WTC11 (cell line): ENCODE measurements at regions not wholly inside any gene's neighbourhood (a gene's known extent, or its start where the extent isn't known, plus 50 kb on each side); places are given as distances from the start of the nearest gene placed in this dataset.

Experiments used
- ATAC-seq: fragments of 200-7000 bp; cut with Tn5 transposase; 2 replicates; pipeline ENCODE4 v1.10.0; 2021; ENCODE audit warnings: mild to moderate bottlenecking, moderate library complexity
- CTCF ChIA-PET: fragments of 300-600 bp; sonication (Branson Sonifier 250); formaldehyde crosslinking; loops from one replicate; lab custom pipeline; 2021; ENCODE audit warnings: antibody characterized with exemption; lab: Charles Lee
- POLR2A ChIA-PET: fragments of 350-600 bp; sonication (Branson Sonifier 250); formaldehyde crosslinking; loops from one replicate; lab custom pipeline; 2021; ENCODE audit warnings: antibody characterized with exemption; lab: Charles Lee
- DNase-seq: peaks from one replicate; pipeline ENCODE4 v3.0.0; 2021; ENCODE audit warnings: low spot score
- H3K27ac Mint-ChIP-seq: 2 replicates; pipeline ENCODE4 v1.8.0; 2021; ENCODE audit warnings: mixed read lengths
- H3K27me3 Mint-ChIP-seq: 2 replicates; pipeline ENCODE4 v1.8.0; 2021; ENCODE audit warnings: low read depth, mild to moderate bottlenecking, moderate library complexity, mixed read lengths
- H3K36me3 Mint-ChIP-seq: 2 replicates; pipeline ENCODE4 v1.8.0; 2021; ENCODE audit warnings: mixed read lengths
- H3K4me1 Mint-ChIP-seq: 2 replicates; pipeline ENCODE4 v1.8.0; 2022; ENCODE audit warnings: mixed read lengths
- H3K4me3 Mint-ChIP-seq: 2 replicates; pipeline ENCODE4 v1.8.0; 2021; ENCODE audit warnings: mild to moderate bottlenecking, moderate library complexity, mixed read lengths
- H3K9me3 Mint-ChIP-seq: 2 replicates; pipeline ENCODE4 v1.8.0; 2021; ENCODE audit warnings: mixed read lengths
- FOXP4 ChIP-seq: sonication (generic); formaldehyde crosslinking; IDR thresholded peaks from 2 replicates; pipeline ENCODE4 v1.8.0; 2022; ENCODE audit warnings: mild to moderate bottlenecking, missing genetic modification reagents
- GABPB1 ChIP-seq: sonication (generic); formaldehyde crosslinking; IDR thresholded peaks from 2 replicates; pipeline ENCODE4 v1.8.1; 2023; ENCODE audit warnings: mild to moderate bottlenecking, missing genetic modification reagents
- JAZF1 ChIP-seq: fragments of 250-450 bp; sonication (Bioruptor Pico); IDR thresholded peaks from 2 replicates; pipeline ENCODE4 v1.9.0; 2021; ENCODE audit warnings: moderate library complexity, mild to moderate bottlenecking, inconsistent platforms
- NR1H2 ChIP-seq: sonication (generic); formaldehyde crosslinking; IDR thresholded peaks from 2 replicates; pipeline ENCODE4 v1.9.0; 2021; ENCODE audit warnings: mild to moderate bottlenecking, moderate library complexity, missing genetic modification reagents
- RELA ChIP-seq: sonication (generic); formaldehyde crosslinking; IDR thresholded peaks from 2 replicates; pipeline ENCODE4 v1.8.1; 2022; ENCODE audit warnings: missing genetic modification reagents, mild to moderate bottlenecking, borderline replicate concordance
- USF1 ChIP-seq: sonication (generic); formaldehyde crosslinking; IDR thresholded peaks from 2 replicates; pipeline ENCODE4 v1.8.0; 2022; ENCODE audit warnings: mild to moderate bottlenecking, missing genetic modification reagents
- ZNF232 ChIP-seq: sonication (generic); formaldehyde crosslinking; IDR thresholded peaks from 2 replicates; pipeline ENCODE4 v1.8.0; 2022; ENCODE audit warnings: mild to moderate bottlenecking, missing genetic modification reagents
- ZNF281 ChIP-seq: sonication (generic); formaldehyde crosslinking; IDR thresholded peaks from 2 replicates; pipeline ENCODE4 v1.8.0; 2023; ENCODE audit warnings: mild to moderate bottlenecking, missing genetic modification reagents
- TF ChIP-seq, protein P1 (sequence below): sonication (generic); formaldehyde crosslinking; conservative IDR thresholded peaks from 2 replicates; pipeline ENCODE4 v1.8.1; 2023; ENCODE audit warnings: mild to moderate bottlenecking, low read depth, missing genetic modification reagents, moderate library complexity
- TF ChIP-seq, protein P2 (sequence below): sonication (generic); formaldehyde crosslinking; IDR thresholded peaks from 2 replicates; pipeline ENCODE4 v1.8.0; 2022; ENCODE audit warnings: mild to moderate bottlenecking, missing genetic modification reagents
- TF ChIP-seq, protein P3 (sequence below): sonication (generic); formaldehyde crosslinking; IDR thresholded peaks from 2 replicates; pipeline ENCODE4 v1.8.0; 2023; ENCODE audit warnings: missing genetic modification reagents, mild to moderate bottlenecking, borderline replicate concordance
- TF ChIP-seq, protein P4 (sequence below): sonication (generic); formaldehyde crosslinking; IDR thresholded peaks from 2 replicates; pipeline ENCODE4 v1.8.1; 2022; ENCODE audit warnings: mild to moderate bottlenecking, moderate library complexity, missing genetic modification reagents
- TF ChIP-seq, protein P5 (sequence below): sonication (generic); formaldehyde crosslinking; IDR thresholded peaks from 2 replicates; pipeline ENCODE4 v1.8.1; 2023; ENCODE audit warnings: mild to moderate bottlenecking, missing genetic modification reagents, moderate library complexity
- TF ChIP-seq, protein P6 (sequence below): sonication (generic); formaldehyde crosslinking; IDR thresholded peaks from 2 replicates; pipeline ENCODE4 v1.8.1; 2022; ENCODE audit warnings: missing genetic modification reagents, borderline replicate concordance

GRCh38 chr2:53182601-53183000, 585.0 kb upstream of the CHAC2 start (continued):
- TF ChIP-seq, protein P1, sequence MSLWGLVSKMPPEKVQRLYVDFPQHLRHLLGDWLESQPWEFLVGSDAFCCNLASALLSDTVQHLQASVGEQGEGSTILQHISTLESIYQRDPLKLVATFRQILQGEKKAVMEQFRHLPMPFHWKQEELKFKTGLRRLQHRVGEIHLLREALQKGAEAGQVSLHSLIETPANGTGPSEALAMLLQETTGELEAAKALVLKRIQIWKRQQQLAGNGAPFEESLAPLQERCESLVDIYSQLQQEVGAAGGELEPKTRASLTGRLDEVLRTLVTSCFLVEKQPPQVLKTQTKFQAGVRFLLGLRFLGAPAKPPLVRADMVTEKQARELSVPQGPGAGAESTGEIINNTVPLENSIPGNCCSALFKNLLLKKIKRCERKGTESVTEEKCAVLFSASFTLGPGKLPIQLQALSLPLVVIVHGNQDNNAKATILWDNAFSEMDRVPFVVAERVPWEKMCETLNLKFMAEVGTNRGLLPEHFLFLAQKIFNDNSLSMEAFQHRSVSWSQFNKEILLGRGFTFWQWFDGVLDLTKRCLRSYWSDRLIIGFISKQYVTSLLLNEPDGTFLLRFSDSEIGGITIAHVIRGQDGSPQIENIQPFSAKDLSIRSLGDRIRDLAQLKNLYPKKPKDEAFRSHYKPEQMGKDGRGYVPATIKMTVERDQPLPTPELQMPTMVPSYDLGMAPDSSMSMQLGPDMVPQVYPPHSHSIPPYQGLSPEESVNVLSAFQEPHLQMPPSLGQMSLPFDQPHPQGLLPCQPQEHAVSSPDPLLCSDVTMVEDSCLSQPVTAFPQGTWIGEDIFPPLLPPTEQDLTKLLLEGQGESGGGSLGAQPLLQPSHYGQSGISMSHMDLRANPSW = no peak
- TF ChIP-seq ZNF281 (CRISPR knock-in tag) = no peak
- TF ChIP-seq, protein P2, sequence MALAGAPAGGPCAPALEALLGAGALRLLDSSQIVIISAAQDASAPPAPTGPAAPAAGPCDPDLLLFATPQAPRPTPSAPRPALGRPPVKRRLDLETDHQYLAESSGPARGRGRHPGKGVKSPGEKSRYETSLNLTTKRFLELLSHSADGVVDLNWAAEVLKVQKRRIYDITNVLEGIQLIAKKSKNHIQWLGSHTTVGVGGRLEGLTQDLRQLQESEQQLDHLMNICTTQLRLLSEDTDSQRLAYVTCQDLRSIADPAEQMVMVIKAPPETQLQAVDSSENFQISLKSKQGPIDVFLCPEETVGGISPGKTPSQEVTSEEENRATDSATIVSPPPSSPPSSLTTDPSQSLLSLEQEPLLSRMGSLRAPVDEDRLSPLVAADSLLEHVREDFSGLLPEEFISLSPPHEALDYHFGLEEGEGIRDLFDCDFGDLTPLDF = no peak
- no peak for TF ChIP-seq NR1H2 (CRISPR knock-in tag)

DNA sequence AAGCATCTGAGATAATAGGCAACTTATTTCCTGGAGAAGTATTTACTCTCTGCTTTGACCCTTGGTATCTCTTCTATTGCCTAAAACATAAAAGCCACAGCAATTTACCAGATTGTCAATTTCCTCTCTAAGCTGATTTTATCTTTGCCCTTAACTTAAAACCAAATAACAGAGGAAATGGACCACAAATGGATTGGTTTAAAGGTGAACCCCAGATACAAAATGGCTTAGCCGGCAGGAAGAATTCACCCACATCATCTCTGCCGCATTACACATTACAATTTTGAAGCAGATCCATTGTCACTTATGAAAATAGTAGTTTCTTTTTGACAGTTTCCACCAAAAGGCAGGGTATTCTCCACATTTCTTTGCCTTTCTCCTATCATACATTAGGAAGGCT, 585.8 kb upstream of the CHAC2 start:
- H3K4me3 Mint-ChIP-seq = no peak overlapping the region
- DNase-seq (no peak), ATAC-seq (no peak)
- H3K27ac Mint-ChIP-seq = no peak overlapping the region
- CTCF ChIA-PET = no interaction called here
- H3K9me3 Mint-ChIP-seq = no peaks in the 10 kb centered on the region
- TF ChIP-seq, protein P3, sequence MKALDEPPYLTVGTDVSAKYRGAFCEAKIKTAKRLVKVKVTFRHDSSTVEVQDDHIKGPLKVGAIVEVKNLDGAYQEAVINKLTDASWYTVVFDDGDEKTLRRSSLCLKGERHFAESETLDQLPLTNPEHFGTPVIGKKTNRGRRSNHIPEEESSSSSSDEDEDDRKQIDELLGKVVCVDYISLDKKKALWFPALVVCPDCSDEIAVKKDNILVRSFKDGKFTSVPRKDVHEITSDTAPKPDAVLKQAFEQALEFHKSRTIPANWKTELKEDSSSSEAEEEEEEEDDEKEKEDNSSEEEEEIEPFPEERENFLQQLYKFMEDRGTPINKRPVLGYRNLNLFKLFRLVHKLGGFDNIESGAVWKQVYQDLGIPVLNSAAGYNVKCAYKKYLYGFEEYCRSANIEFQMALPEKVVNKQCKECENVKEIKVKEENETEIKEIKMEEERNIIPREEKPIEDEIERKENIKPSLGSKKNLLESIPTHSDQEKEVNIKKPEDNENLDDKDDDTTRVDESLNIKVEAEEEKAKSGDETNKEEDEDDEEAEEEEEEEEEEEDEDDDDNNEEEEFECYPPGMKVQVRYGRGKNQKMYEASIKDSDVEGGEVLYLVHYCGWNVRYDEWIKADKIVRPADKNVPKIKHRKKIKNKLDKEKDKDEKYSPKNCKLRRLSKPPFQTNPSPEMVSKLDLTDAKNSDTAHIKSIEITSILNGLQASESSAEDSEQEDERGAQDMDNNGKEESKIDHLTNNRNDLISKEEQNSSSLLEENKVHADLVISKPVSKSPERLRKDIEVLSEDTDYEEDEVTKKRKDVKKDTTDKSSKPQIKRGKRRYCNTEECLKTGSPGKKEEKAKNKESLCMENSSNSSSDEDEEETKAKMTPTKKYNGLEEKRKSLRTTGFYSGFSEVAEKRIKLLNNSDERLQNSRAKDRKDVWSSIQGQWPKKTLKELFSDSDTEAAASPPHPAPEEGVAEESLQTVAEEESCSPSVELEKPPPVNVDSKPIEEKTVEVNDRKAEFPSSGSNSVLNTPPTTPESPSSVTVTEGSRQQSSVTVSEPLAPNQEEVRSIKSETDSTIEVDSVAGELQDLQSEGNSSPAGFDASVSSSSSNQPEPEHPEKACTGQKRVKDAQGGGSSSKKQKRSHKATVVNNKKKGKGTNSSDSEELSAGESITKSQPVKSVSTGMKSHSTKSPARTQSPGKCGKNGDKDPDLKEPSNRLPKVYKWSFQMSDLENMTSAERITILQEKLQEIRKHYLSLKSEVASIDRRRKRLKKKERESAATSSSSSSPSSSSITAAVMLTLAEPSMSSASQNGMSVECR (CRISPR knock-in tag) = no peak
- TF ChIP-seq, protein P4, sequence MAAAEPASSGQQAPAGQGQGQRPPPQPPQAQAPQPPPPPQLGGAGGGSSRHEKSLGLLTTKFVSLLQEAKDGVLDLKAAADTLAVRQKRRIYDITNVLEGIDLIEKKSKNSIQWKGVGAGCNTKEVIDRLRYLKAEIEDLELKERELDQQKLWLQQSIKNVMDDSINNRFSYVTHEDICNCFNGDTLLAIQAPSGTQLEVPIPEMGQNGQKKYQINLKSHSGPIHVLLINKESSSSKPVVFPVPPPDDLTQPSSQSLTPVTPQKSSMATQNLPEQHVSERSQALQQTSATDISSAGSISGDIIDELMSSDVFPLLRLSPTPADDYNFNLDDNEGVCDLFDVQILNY (CRISPR knock-in tag) = no peak
- no peak for TF ChIP-seq USF1
- TF ChIP-seq GABPB1 = no peak
- TF ChIP-seq JAZF1 = no peak
- TF ChIP-seq RELA = no peak
- POLR2A ChIA-PET = no interaction called here
- no peaks in the 10 kb centered on the region for H3K36me3 Mint-ChIP-seq
- peaks cover 30% of the 10 kb centered on the region for H3K4me1 Mint-ChIP-seq
- no peaks in the 10 kb centered on the region for H3K27me3 Mint-ChIP-seq

DNA sequence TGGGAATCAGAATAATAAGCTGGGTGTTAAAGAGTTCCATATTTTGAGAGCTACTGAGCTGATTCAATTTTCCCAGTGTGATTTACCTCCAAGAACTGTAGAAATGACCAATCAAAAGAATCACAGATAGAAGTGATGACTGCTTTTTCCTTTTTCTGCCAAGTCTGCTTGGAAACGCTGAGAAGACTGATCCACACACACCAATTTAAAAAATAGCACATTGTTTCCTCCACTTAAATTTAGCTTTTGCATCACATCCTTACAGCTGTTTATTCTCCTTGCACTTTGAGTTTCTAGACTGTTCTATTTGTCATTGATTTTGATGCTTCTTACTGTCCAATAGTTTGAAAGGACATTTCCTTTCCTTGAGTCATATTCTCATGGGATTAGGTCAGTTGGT, 590.3 kb upstream of the CHAC2 start:
- Mint-ChIP-seq H3K27me3 (no peaks in the 10 kb centered on the region), H3K9me3 (no peaks in the 10 kb centered on the region), H3K27ac (no peak overlapping the region), H3K36me3 (no peaks in the 10 kb centered on the region), H3K4me3 (no peak overlapping the region), H3K4me1 (peaks cover 14% of the 10 kb centered on the region)
- ChIA-PET POLR2A (no interaction called here), CTCF (no interaction called here)
- DNase-seq (no peak), ATAC-seq (no peak)
- TF ChIP-seq, protein P5, sequence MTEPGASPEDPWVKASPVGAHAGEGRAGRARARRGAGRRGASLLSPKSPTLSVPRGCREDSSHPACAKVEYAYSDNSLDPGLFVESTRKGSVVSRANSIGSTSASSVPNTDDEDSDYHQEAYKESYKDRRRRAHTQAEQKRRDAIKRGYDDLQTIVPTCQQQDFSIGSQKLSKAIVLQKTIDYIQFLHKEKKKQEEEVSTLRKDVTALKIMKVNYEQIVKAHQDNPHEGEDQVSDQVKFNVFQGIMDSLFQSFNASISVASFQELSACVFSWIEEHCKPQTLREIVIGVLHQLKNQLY (CRISPR knock-in tag) = no peak
- no peak for TF ChIP-seq ZNF232 (CRISPR knock-in tag)
- no peak for TF ChIP-seq RELA
- TF ChIP-seq FOXP4 (CRISPR knock-in tag) = no peak
- TF ChIP-seq, protein P6, sequence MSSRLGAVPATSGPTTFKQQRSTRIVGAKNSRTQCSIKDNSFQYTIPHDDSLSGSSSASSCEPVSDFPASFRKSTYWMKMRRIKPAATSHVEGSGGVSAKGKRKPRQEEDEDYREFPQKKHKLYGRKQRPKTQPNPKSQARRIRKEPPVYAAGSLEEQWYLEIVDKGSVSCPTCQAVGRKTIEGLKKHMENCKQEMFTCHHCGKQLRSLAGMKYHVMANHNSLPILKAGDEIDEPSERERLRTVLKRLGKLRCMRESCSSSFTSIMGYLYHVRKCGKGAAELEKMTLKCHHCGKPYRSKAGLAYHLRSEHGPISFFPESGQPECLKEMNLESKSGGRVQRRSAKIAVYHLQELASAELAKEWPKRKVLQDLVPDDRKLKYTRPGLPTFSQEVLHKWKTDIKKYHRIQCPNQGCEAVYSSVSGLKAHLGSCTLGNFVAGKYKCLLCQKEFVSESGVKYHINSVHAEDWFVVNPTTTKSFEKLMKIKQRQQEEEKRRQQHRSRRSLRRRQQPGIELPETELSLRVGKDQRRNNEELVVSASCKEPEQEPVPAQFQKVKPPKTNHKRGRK = no peak
- TF ChIP-seq, protein P2 = no peak
